Hepatocyte (in vitro differentiated cells): ENCODE measurements at regions not wholly inside any gene's neighbourhood (a gene's known extent, or its start where the extent isn't known, plus 50 kb on each side); places are given as distances from the start of the nearest gene placed in this dataset.

Experiments
- DNase-seq: peaks from one replicate; pipeline ENCODE4 v3.0.0-alpha.2; 2016; ENCODE audit warnings: low spot score
- H2AFZ ChIP-seq: fragments of 200-600 bp; sonication (generic); 2 replicates; pipeline ENCODE4 v1.6.0; 2016; ENCODE audit warnings: antibody characterized with exemption, mild to moderate bottlenecking
- H3K27ac ChIP-seq: fragments of 200-600 bp; sonication (generic); 2 replicates; pipeline ENCODE4 v1.5.1; 2016; ENCODE audit warnings: mild to moderate bottlenecking
- H3K27me3 ChIP-seq: fragments of 200-600 bp; sonication (generic); 2 replicates; pipeline ENCODE4 v1.6.1; 2016
- H3K36me3 ChIP-seq: fragments of 200-600 bp; sonication (generic); replicated peaks from 2 replicates; pipeline ENCODE4 v1.5.1; 2016; ENCODE audit warnings: low read depth; ENCODE audit not compliant: insufficient read depth
- H3K4me1 ChIP-seq: fragments of 200-600 bp; sonication (generic); 2 replicates; pipeline ENCODE4 v1.5.1; 2016; ENCODE audit warnings: mild to moderate bottlenecking, moderate library complexity; ENCODE audit not compliant: insufficient read depth
- H3K4me2 ChIP-seq: fragments of 200-600 bp; sonication (generic); 2 replicates; pipeline ENCODE4 v1.6.0; 2016
- H3K4me3 ChIP-seq: fragments of 200-600 bp; sonication (generic); 2 replicates; pipeline ENCODE4 v1.5.1; 2016; ENCODE audit warnings: mild to moderate bottlenecking
- H3K79me2 ChIP-seq: fragments of 200-600 bp; sonication (generic); 2 replicates; pipeline ENCODE4 v1.6.0; 2017; ENCODE audit warnings: mild to moderate bottlenecking
- H3K9me2 ChIP-seq: fragments of 200-600 bp; sonication (generic); replicated peaks from 2 replicates; pipeline ENCODE4 v1.6.0; 2017; ENCODE audit warnings: mild to moderate bottlenecking; ENCODE audit not compliant: insufficient read depth
- H3K9me3 ChIP-seq: fragments of 200-600 bp; sonication (generic); 2 replicates; pipeline ENCODE4 v1.5.1; 2016; ENCODE audit warnings: low read depth, mild to moderate bottlenecking
- H4K20me1 ChIP-seq: fragments of 200-600 bp; sonication (generic); 2 replicates; pipeline ENCODE4 v1.6.0; 2016; ENCODE audit warnings: mild to moderate bottlenecking; ENCODE audit not compliant: insufficient read depth, poor library complexity, severe bottlenecking
- EZH2 ChIP-seq: fragments of 200-600 bp; sonication (generic); IDR thresholded peaks from 2 replicates; pipeline ENCODE4 v1.6.1; 2016; ENCODE audit warnings: antibody characterized with exemption, mild to moderate bottlenecking, borderline replicate concordance
- EZH2phosphoT487 ChIP-seq: fragments of 200-600 bp; sonication (generic); IDR thresholded peaks from one replicate; pipeline ENCODE4 v1.6.1; 2018; ENCODE audit warnings: antibody characterized with exemption, mild to moderate bottlenecking, low read depth, moderate library complexity; ENCODE audit not compliant: unreplicated experiment, severe bottlenecking
- WGBS: methylation state at CpG from one replicate; pipeline ENCODE4 v1.1.6; 2016; ENCODE audit warnings: low lambda C conversion rate; ENCODE audit errors: missing lambda C conversion rate; 5-methylcytosine and 5-hydroxymethylcytosine counted together
- TF ChIP-seq, protein P1 (sequence below): fragments of 200-600 bp; sonication (generic); IDR thresholded peaks from 2 replicates; pipeline ENCODE4 v1.5.1; 2016; ENCODE audit warnings: antibody characterized with exemption, mild to moderate bottlenecking; ENCODE audit not compliant: poor library complexity

DNA sequence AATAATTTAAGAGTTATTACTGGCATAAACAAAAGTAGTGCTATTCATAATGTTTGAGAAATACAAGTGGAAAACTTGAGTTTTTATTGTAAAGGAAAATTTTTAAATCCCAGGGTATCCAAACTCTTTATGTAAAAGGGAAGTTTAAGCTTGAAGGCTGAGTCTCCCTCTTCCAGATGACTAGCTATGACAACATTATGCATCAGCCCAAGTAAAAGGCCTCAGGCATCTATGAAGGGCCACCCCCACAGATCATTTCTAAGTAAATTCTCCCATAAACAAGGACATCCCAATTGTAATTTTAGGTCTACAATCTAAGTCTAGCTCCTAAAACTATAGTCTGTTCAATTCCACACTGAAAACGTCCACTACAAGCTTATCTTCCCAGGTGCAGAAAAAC is 166.2 kb upstream of the STEAP1 start:
- H3K27me3 ChIP-seq, result no peaks in the 10 kb centered on the region
- no peaks in the 10 kb centered on the region for H4K20me1 ChIP-seq
- no peak overlapping the region for H3K4me2 ChIP-seq
- no peaks in the 10 kb centered on the region for H3K9me3 ChIP-seq
- no peaks in the 10 kb centered on the region for H3K79me2 ChIP-seq
- no peak for DNase-seq
- H3K4me3 ChIP-seq, result no peak overlapping the region
- no peak overlapping the region for H2AFZ ChIP-seq
- no peaks in the 10 kb centered on the region for H3K4me1 ChIP-seq
- H3K36me3 ChIP-seq, result no peaks in the 10 kb centered on the region
- TF ChIP-seq EZH2phosphoT487 (no peak), EZH2 (no peak)
- TF ChIP-seq, protein P1, sequence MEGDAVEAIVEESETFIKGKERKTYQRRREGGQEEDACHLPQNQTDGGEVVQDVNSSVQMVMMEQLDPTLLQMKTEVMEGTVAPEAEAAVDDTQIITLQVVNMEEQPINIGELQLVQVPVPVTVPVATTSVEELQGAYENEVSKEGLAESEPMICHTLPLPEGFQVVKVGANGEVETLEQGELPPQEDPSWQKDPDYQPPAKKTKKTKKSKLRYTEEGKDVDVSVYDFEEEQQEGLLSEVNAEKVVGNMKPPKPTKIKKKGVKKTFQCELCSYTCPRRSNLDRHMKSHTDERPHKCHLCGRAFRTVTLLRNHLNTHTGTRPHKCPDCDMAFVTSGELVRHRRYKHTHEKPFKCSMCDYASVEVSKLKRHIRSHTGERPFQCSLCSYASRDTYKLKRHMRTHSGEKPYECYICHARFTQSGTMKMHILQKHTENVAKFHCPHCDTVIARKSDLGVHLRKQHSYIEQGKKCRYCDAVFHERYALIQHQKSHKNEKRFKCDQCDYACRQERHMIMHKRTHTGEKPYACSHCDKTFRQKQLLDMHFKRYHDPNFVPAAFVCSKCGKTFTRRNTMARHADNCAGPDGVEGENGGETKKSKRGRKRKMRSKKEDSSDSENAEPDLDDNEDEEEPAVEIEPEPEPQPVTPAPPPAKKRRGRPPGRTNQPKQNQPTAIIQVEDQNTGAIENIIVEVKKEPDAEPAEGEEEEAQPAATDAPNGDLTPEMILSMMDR, result no peak
- H3K27ac ChIP-seq, result no peak overlapping the region
- 47% methylated on average over 1 of the region's 1 CpG for WGBS
- H3K9me2 ChIP-seq, result no peaks in the 10 kb centered on the region

DNA sequence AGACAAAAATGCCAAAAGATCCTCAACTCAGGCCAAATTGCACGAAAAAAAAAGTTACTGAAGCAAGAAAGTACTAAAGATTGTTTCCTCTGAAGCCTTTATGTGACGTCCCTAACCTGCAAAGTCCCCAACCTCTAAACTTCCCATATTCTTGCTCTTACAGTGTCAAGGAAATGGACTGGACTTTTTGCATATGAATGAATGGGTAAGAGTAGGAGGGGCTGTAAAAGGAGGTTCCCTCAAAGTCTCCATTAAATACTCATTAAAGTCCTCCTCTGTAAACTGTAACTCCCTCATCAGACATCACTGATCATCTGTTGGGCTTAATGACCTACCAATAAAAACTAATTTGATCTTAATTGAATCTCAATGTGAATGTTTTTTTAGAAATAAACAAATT is 164.8 kb upstream of the STEAP1 start:
- H3K4me3 ChIP-seq, result no peak overlapping the region
- no peak overlapping the region for H3K4me2 ChIP-seq
- H3K79me2 ChIP-seq, result no peaks in the 10 kb centered on the region
- no peaks in the 10 kb centered on the region for H3K36me3 ChIP-seq
- no peaks in the 10 kb centered on the region for H3K9me3 ChIP-seq
- no peak for TF ChIP-seq EZH2phosphoT487
- TF ChIP-seq, protein P1, result no peak
- no peak for TF ChIP-seq EZH2
- H3K27ac ChIP-seq, result no peak overlapping the region
- H3K27me3 ChIP-seq, result no peaks in the 10 kb centered on the region
- DNase-seq, result no peak
- no peaks in the 10 kb centered on the region for H3K9me2 ChIP-seq
- WGBS, result 55% methylated on average over 2 of the region's 2 CpGs
- no peak overlapping the region for H2AFZ ChIP-seq
- H3K4me1 ChIP-seq, result no peaks in the 10 kb centered on the region
- H4K20me1 ChIP-seq, result no peaks in the 10 kb centered on the region

DNA sequence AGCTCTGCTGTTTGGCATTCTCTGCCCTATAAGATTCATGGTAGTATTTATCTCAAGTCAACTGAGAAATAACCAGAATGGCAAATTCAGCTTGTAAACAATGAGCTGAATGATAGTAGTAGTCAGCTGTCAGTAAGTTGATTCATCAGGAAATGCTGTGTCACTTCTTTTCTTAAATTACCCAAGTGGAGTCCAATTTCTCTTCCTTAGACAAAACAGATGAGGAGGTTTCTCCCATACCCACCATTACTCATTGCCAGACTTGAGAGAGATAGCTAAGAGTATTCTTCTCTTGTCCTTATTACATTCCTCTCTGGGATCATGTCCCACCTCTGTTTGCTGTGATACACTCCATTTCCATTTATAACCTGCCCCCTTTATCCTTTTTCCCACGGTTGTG is 159.8 kb upstream of the STEAP1 start:
- no peak for DNase-seq
- no peaks in the 10 kb centered on the region for H3K9me2 ChIP-seq
- no peaks in the 10 kb centered on the region for H3K4me1 ChIP-seq
- no peak overlapping the region for H3K4me2 ChIP-seq
- no peaks in the 10 kb centered on the region for H4K20me1 ChIP-seq
- no peak overlapping the region for H2AFZ ChIP-seq
- no peak overlapping the region for H3K27ac ChIP-seq
- no peaks in the 10 kb centered on the region for H3K9me3 ChIP-seq
- TF ChIP-seq EZH2, result no peak
- TF ChIP-seq, protein P1, result no peak
- TF ChIP-seq EZH2phosphoT487, result no peak
- no peaks in the 10 kb centered on the region for H3K27me3 ChIP-seq
- H3K4me3 ChIP-seq, result no peak overlapping the region
- 70% methylated on average over 1 of the region's 1 CpG for WGBS
- H3K36me3 ChIP-seq, result no peaks in the 10 kb centered on the region
- H3K79me2 ChIP-seq, result no peaks in the 10 kb centered on the region

DNA sequence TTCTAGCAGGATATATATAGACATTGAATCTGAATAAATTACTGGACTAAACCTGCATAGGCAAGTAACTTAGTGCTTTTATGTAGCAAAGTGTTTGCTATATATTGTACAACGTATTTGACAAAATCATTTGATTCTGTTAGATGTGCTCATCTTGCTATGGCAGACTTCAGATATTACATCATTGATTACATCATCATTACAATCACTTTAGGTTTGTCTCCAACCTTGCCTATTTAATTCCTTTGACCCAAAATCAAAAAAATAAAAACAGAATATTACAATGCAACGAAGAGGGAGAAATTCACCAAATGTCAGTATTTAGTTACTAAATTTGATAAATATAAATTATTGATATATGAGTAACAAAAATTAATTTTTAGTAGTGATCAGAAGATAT is 155.7 kb upstream of the STEAP1 start:
- H2AFZ ChIP-seq, result no peak overlapping the region
- no peak overlapping the region for H3K4me3 ChIP-seq
- no peak overlapping the region for H3K27ac ChIP-seq
- no peaks in the 10 kb centered on the region for H3K9me2 ChIP-seq
- DNase-seq, result no peak
- 86% methylated on average over 2 of the region's 2 CpGs for WGBS
- no peaks in the 10 kb centered on the region for H3K4me1 ChIP-seq
- TF ChIP-seq EZH2phosphoT487 (no peak), EZH2 (no peak)
- TF ChIP-seq, protein P1, result no peak
- no peaks in the 10 kb centered on the region for H3K27me3 ChIP-seq
- H4K20me1 ChIP-seq, result no peaks in the 10 kb centered on the region
- no peak overlapping the region for H3K4me2 ChIP-seq
- H3K36me3 ChIP-seq, result no peaks in the 10 kb centered on the region
- H3K79me2 ChIP-seq, result no peaks in the 10 kb centered on the region
- H3K9me3 ChIP-seq, result no peaks in the 10 kb centered on the region
